Progenitor cell of endocrine pancreas (in vitro differentiated cells): ENCODE measurements at regions not wholly inside any gene's neighbourhood (a gene's known extent, or its start where the extent isn't known, plus 50 kb on each side); places are given as distances from the start of the nearest gene placed in this dataset.

Experiments used
- DNase-seq: peaks from one replicate; pipeline ENCODE4 v3.0.0; 2021; ENCODE audit warnings: low spot score; ENCODE audit not compliant: unreplicated experiment
- H3K27ac Mint-ChIP-seq: 2 replicates; pipeline ENCODE4 v1.8.0; 2021; ENCODE audit warnings: mild to moderate bottlenecking, moderate library complexity, mixed read lengths
- H3K27me3 Mint-ChIP-seq: 2 replicates; pipeline ENCODE4 v1.8.0; 2021; ENCODE audit warnings: mixed read lengths
- H3K36me3 Mint-ChIP-seq: 2 replicates; pipeline ENCODE4 v1.8.0; 2022; ENCODE audit warnings: mixed read lengths; ENCODE audit not compliant: insufficient read depth
- H3K4me1 Mint-ChIP-seq: 2 replicates; pipeline ENCODE4 v1.8.0; 2021; ENCODE audit warnings: low read depth, mixed read lengths
- H3K4me3 Mint-ChIP-seq: 2 replicates; pipeline ENCODE4 v1.8.0; 2021; ENCODE audit warnings: low read depth, mild to moderate bottlenecking, moderate library complexity, mixed read lengths
- H3K9me3 Mint-ChIP-seq: 2 replicates; pipeline ENCODE4 v1.8.0; 2021; ENCODE audit warnings: low read depth, mixed read lengths
- CTCF ChIP-seq: fragments of 200-600 bp; sonication (generic); IDR thresholded peaks from one replicate; pipeline ENCODE4 v1.5.0; 2021; ENCODE audit warnings: antibody characterized with exemption, mild to moderate bottlenecking; ENCODE audit not compliant: unreplicated experiment

- H3K4me3 Mint-ChIP-seq = no peak overlapping the region
- TF ChIP-seq CTCF = no peak
- peaks cover 3% of the 10 kb centered on the region for H3K9me3 Mint-ChIP-seq
- no peak overlapping the region for H3K27ac Mint-ChIP-seq
- H3K27me3 Mint-ChIP-seq = peaks cover 13% of the 10 kb centered on the region
- no peak for DNase-seq
- H3K36me3 Mint-ChIP-seq = no peaks in the 10 kb centered on the region
- peaks cover under 1% of the 10 kb centered on the region for H3K4me1 Mint-ChIP-seq
These were observed 327.0 kb downstream of the NPHP4 start for GRCh38 chr1:5664906-5665875.

DNA sequence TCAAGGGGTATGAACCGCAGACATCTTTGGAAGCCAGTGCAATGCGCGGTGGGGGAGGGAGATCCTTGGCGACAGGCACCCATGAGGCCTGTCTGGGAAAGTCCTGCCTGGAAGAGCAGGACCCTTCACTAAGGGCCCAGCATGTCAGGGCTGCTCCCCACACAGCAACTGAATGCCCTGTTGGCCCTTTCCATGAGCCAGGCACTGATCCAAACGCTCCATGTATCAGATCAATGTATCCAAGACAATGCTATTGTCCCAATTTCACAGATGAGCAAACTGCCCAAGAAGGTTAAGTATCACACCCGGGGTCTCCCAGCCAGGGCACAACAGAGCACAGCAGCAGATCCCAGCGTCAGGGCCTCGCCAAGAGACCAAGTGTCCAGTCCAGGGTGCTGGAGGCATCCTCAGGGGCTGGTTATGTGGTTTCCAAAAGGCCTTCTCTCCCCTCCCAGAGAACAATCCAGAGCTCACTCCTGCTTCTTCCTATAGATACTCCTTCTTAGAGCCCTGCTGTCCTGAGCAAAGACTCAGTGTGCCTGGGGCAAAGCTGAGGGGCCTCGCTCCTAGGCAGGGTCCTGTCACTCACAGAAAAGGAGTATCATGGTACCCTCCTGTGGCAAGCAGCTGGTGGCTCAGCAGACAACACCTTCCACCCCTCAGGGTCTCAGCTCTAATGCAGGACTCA lies 328.0 kb downstream of the NPHP4 start:
- H3K9me3 Mint-ChIP-seq = peaks cover 3% of the 10 kb centered on the region
- H3K27me3 Mint-ChIP-seq = peaks cover 13% of the 10 kb centered on the region
- no peak overlapping the region for H3K4me3 Mint-ChIP-seq
- no peak for DNase-seq
- H3K36me3 Mint-ChIP-seq = no peaks in the 10 kb centered on the region
- no peak for TF ChIP-seq CTCF
- no peak overlapping the region for H3K27ac Mint-ChIP-seq
- peaks cover 2% of the 10 kb centered on the region for H3K4me1 Mint-ChIP-seq

- Mint-ChIP-seq H3K4me1 (peaks cover 2% of the 10 kb centered on the region), H3K27me3 (peaks cover 7% of the 10 kb centered on the region), H3K4me3 (no peak overlapping the region), H3K27ac (no peak overlapping the region), H3K9me3 (no peaks in the 10 kb centered on the region), H3K36me3 (no peaks in the 10 kb centered on the region)
- no peak for DNase-seq
- TF ChIP-seq CTCF = no peak
These were observed 329.5 kb downstream of the NPHP4 start for GRCh38 chr1:5662744-5663126.

- TF ChIP-seq CTCF = no peak
- Mint-ChIP-seq H3K4me3 (no peak overlapping the region), H3K4me1 (peaks cover 2% of the 10 kb centered on the region), H3K36me3 (no peaks in the 10 kb centered on the region), H3K27me3 (peaks cover 8% of the 10 kb centered on the region), H3K9me3 (no peaks in the 10 kb centered on the region), H3K27ac (no peak overlapping the region)
- DNase-seq = no peak
These were observed 330.0 kb downstream of the NPHP4 start for GRCh38 chr1:5662086-5662743.
